IPS DF 6.9 (cell line): ENCODE measurements at regions not wholly inside any gene's neighbourhood (a gene's known extent, or its start where the extent isn't known, plus 50 kb on each side); places are given as distances from the start of the nearest gene placed in this dataset.
"Not testable (repeated sequence)": the region's sequence is repeated elsewhere in the genome, so short reads cannot be mapped to it uniquely, and the experiment has no call there.

Source experiments
- DNase-seq: peaks from one replicate; pipeline ENCODE4 v3.0.0-alpha.2; 2013; ENCODE audit warnings: low read depth, low spot score
- H3K27ac ChIP-seq: one replicate; pipeline ENCODE4 v1.5.1; 2013; ENCODE audit warnings: low read length, control low read depth
- H3K27me3 ChIP-seq: 2 replicates; pipeline ENCODE4 v1.6.1; 2013; ENCODE audit warnings: mild to moderate bottlenecking, low read length; ENCODE audit not compliant: control insufficient read depth, insufficient read depth
- H3K36me3 ChIP-seq: 2 replicates; pipeline ENCODE4 v1.6.1; 2013; ENCODE audit warnings: low read length; ENCODE audit not compliant: control insufficient read depth, insufficient read depth
- H3K4me1 ChIP-seq: 2 replicates; pipeline ENCODE4 v1.6.1; 2013; ENCODE audit warnings: low read length; ENCODE audit not compliant: control insufficient read depth, insufficient read depth
- H3K4me3 ChIP-seq: 2 replicates; pipeline ENCODE4 v1.5.1; 2013; ENCODE audit warnings: mild to moderate bottlenecking, low read length
- H3K9me3 ChIP-seq: 2 replicates; pipeline ENCODE4 v1.6.1; 2013; ENCODE audit warnings: low read length, inconsistent platforms; ENCODE audit not compliant: control insufficient read depth, insufficient read depth
- WGBS: extraction: QIAGEN DNeasy Blood & Tissue Kit; methylation state at CpG from one replicate; pipeline ENCODE4 v1.1.7; 2013; ENCODE audit warnings: mixed read lengths, missing lambda C conversion rate; ENCODE audit not compliant: insufficient read length, insufficient coverage; 5-methylcytosine and 5-hydroxymethylcytosine counted together

DNA sequence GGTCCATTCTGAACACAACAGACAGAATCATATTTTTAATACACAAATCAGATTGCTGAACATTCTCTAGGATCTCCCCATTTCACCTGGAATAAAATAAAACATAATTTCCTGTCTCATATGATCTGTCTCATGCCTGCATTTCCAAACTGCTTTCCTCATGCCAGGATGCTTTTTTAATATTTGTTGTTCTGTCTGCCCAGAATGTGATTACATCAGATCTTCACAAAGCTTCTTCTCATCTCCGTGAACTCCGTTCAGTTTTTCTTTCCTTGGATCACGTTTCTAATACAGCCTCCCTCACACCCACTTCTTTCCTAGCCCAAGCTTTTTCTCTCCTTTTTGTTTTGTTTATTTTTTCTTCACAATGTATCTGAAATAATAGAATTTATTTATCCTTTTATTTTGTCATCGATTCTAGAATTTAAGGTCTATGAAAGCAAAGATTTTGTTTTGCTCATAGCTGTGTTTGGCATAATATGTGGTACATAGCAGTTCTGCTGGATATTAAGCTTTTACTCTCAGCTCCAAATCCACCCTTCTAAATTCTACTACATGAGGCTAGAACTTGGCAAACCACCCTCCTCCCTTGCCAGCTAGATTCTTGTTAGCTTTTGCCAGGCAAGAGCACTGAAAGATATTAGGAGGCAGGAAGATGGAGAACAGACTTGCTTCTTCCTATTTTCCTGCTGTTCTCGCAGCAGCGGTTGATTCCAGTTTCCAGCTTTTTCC lies 165.5 kb upstream of the SLIT2 start:
- DNase-seq = no peak
- no peaks in the 10 kb centered on the region for H3K9me3 ChIP-seq
- H3K36me3 ChIP-seq = no peaks in the 10 kb centered on the region
- WGBS = no CpG with 5 or more reads among the region's 6 CpGs
- H3K27ac ChIP-seq = no peak overlapping the region
- no peaks in the 10 kb centered on the region for H3K4me1 ChIP-seq
- no peaks in the 10 kb centered on the region for H3K27me3 ChIP-seq
- H3K4me3 ChIP-seq = no peak overlapping the region

DNA sequence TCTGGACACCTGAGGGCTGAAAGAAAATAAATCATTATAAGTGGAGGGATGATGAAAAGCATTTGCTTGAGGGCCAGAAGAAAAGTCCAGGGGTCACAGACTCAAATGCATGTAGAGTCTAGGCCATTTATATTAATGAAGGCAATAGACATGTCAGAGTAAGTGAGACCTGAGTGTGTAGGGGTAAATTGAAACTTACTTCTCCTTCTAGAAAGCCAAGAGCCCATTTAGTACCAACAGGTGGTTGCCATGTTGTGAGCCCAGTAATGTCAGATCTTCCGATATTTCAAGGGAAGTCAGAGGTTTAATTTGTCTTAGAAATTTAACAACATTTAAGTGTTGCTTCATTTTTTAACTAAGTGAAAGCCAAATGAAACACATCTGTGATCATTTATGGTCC lies 166.1 kb upstream of the SLIT2 start:
- H3K4me3 ChIP-seq = no peak overlapping the region
- no peaks in the 10 kb centered on the region for H3K36me3 ChIP-seq
- no CpG with 5 or more reads among the region's 1 CpG for WGBS
- no peaks in the 10 kb centered on the region for H3K27me3 ChIP-seq
- H3K9me3 ChIP-seq = no peaks in the 10 kb centered on the region
- no peaks in the 10 kb centered on the region for H3K4me1 ChIP-seq
- no peak for DNase-seq
- H3K27ac ChIP-seq = no peak overlapping the region

DNA sequence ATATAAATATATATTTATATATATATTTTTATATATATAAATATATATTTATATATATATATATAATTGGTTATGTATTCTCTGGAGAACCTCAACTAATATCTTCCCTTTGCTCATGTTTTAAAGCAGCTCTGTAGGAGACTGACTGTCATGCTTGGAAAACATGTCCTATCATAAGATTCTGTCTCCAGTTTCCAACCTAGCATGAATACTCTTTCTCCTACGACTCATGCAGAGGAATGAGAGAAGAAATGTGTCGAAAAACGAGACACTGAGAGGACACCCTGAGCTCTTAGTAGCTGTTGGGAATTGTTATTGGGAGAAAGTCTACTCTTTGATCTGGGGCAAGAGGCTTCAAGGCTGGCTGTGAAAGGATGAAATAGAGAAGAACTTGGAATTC lies 166.5 kb upstream of the SLIT2 start:
- DNase-seq = no peak
- Histone ChIP-seq H3K27me3 (no peaks in the 10 kb centered on the region), H3K27ac (no peak overlapping the region), H3K36me3 (no peaks in the 10 kb centered on the region), H3K9me3 (no peaks in the 10 kb centered on the region), H3K4me1 (no peaks in the 10 kb centered on the region), H3K4me3 (no peak overlapping the region)
- WGBS = no CpG with 5 or more reads among the region's 3 CpGs

DNA sequence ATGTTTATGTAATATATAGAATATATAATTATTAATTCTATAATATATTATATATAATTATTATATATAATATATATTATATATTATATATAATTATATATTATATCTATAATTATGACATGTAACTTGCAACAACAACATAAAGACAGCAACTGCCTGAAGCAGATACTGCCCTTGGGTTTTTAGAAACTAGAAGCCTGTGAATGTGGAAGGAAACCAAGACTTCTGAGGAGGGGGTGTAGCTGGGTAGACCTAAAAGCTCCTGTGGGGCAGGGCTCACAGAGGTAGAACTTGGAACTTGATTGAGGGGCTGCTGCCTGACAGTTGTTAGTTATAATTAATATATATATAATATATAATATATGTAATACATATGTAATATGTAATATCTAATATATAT lies 167.2 kb upstream of the SLIT2 start:
- Histone ChIP-seq H3K9me3 (no peaks in the 10 kb centered on the region), H3K4me3 (no peak overlapping the region), H3K4me1 (no peaks in the 10 kb centered on the region), H3K27me3 (no peaks in the 10 kb centered on the region), H3K27ac (no peak overlapping the region), H3K36me3 (no peaks in the 10 kb centered on the region)
- DNase-seq = no peak

DNA sequence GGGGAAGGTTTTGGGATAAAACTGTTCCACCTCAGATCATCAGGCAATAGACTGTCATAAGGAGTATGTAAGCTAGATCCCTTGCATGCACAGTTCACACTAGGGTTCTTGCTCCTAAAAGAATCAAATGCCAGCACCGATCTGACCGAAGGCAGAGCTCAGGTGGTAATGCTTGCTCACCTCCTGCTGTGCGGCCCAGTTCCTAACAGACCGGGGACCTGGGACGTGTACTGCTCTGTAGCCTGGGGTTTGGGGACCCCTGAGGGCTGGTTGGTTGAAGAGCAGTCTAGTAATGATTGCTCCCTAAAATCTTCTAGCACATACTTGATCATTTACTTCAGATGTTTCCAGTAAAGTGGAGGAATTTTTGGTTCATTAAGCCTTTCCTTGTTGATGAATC lies 173.1 kb upstream of the SLIT2 start:
- H3K4me1 ChIP-seq = no peaks in the 10 kb centered on the region
- no peak overlapping the region for H3K27ac ChIP-seq
- no CpG with 5 or more reads among the region's 5 CpGs for WGBS
- DNase-seq = no peak
- H3K27me3 ChIP-seq = no peaks in the 10 kb centered on the region
- no peaks in the 10 kb centered on the region for H3K9me3 ChIP-seq
- H3K4me3 ChIP-seq = no peak overlapping the region
- no peaks in the 10 kb centered on the region for H3K36me3 ChIP-seq

DNA sequence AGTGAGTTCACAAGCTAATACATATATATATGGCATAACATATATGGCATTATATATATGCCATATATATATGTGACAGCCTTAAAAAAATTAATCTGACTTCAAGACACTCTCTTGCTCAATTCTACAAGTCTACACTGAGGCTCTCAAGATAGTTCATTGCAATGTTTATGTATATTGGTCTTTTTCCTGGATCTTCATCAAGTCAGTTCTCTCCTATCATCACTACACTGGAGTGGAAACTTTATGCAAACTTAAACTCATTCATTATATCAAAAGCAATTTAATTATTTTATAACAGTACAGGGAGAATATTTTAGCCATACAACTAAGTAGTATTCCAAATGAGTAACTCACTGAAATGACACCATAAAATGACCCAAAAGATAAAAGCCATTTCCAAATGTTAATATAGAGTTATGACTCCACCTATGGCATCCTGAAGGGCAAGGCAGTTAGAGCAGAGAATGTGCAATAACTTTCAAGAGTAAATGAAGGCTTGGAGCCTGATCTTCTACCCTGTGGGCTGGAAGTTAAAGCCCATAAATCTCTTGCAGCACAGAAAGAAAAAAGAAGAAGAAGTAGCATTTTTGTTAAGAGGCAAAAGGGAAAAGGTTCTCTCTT lies 176.3 kb upstream of the SLIT2 start:
- Histone ChIP-seq H3K27me3 (no peaks in the 10 kb centered on the region), H3K36me3 (no peaks in the 10 kb centered on the region), H3K4me1 (no peaks in the 10 kb centered on the region), H3K27ac (no peak overlapping the region), H3K9me3 (no peaks in the 10 kb centered on the region), H3K4me3 (no peak overlapping the region)
- DNase-seq = no peak

DNA sequence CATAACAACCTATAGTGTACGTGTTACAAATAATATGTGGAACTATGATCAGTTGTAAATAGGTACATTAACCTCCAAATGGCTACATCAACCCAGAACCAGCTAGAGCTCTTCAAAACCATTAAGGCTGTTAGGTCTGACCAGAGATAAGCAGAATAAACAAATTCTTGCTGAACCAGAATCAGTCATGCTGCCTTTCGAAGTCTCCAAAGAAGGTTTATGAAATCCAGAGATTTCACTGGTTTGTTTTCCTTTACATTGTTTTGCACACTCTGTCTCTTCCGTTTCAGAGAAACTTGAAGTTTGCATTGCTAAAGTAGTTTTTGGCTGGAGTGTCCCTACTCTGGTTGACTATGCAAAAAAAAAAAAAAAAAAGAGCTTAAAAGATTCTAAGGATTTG lies 177.3 kb upstream of the SLIT2 start:
- Histone ChIP-seq H3K9me3 (no peaks in the 10 kb centered on the region), H3K27ac (no peak overlapping the region), H3K4me3 (no peak overlapping the region), H3K27me3 (no peaks in the 10 kb centered on the region), H3K36me3 (no peaks in the 10 kb centered on the region), H3K4me1 (no peaks in the 10 kb centered on the region)
- no CpG with 5 or more reads among the region's 3 CpGs for WGBS
- no peak for DNase-seq

DNA sequence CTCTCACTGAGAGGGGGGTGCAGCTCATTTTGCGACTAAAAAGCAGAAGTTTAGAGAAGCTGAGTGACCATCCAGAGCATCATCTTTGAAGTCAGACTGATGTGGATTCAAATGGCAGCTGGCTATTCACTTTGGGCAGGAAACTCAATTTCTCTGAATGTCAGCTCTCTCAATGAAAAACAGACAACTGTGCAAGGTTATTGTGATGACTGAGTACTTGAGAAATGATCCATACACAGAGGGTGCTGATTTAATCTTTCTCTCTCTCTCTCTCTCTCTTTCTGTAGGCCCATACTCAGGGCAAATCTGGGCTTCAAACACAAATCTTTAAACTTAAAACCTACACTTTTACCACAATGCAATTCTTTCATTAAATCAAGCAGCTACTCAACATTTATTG lies 185.8 kb upstream of the SLIT2 start:
- WGBS = no CpG with 5 or more reads among the region's 1 CpG
- H3K4me1 ChIP-seq = no peaks in the 10 kb centered on the region
- H3K36me3 ChIP-seq = no peaks in the 10 kb centered on the region
- no peak overlapping the region for H3K27ac ChIP-seq
- DNase-seq = no peak
- no peaks in the 10 kb centered on the region for H3K9me3 ChIP-seq
- no peaks in the 10 kb centered on the region for H3K27me3 ChIP-seq
- H3K4me3 ChIP-seq = no peak overlapping the region

DNA sequence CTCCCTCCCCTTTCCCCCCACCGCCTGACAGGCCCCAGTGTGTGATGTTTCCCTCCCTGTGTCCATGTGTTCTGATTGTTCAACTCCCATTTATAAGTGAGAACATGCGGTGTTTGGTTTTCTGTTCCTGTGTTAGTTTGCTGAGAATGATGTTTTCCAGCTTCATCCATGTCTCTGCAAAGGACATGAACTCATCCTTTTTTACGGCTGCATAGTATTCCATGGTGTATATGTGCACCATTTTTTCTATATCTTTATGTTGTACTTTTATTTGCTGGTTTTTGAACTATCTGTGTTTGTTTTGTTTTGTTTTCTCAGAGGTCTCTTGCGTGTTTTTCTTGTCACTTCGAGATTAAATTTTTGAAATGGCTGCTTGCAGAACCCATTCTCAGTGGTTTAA lies 188.8 kb upstream of the SLIT2 start:
- H3K36me3 ChIP-seq, DNase-seq, H3K9me3 ChIP-seq, H3K27me3 ChIP-seq, H3K4me1 ChIP-seq, H3K27ac ChIP-seq, H3K4me3 ChIP-seq: not testable (repeated sequence)
- WGBS = no CpG with 5 or more reads among the region's 5 CpGs

DNA sequence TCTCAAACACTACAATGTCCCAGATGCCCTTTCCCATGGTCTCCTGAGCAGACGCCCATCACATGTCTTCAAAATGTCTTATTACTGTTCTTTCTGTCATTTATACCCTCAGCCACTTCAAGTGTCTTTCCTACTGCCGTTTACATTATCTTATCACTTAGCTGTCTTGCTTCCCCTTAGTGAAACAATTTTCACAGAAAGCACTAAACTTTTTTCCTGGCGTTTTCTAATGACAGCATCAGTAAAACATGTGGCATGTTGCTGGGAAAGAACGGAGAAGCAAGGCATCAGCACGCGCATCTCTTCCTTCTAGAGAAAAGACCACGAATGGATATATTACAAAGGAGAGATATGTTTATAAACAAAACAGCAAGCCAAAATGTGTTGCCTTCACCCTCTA lies 189.7 kb upstream of the SLIT2 start:
- H3K9me3 ChIP-seq = no peaks in the 10 kb centered on the region
- no CpG with 5 or more reads among the region's 7 CpGs for WGBS
- no peak overlapping the region for H3K4me3 ChIP-seq
- DNase-seq = no peak
- H3K27ac ChIP-seq = no peak overlapping the region
- no peaks in the 10 kb centered on the region for H3K4me1 ChIP-seq
- H3K27me3 ChIP-seq = no peaks in the 10 kb centered on the region
- H3K36me3 ChIP-seq = no peaks in the 10 kb centered on the region

DNA sequence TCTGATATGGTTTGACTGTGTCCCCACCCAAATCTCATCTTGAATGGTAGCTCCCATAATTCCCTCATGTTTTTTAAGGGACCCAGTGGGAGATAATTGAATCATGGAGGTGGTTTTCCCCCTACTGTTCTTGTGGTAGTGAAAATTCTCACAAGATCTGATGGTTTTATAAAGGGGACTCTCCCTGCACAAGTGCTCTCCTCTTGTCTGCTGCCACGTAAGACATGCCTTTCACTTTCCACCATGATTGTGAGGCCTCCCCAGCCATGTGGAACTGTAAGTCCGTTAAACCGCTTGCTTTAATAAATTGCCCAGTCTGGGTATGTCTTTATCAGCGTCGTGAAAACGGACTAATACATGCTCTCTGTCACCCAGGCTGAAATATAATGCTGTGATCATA lies 200.9 kb upstream of the SLIT2 start:
- Histone ChIP-seq H3K36me3 (no peaks in the 10 kb centered on the region), H3K4me3 (no peak overlapping the region), H3K27ac (no peak overlapping the region), H3K27me3 (no peaks in the 10 kb centered on the region), H3K4me1 (no peaks in the 10 kb centered on the region), H3K9me3 (no peaks in the 10 kb centered on the region)
- no CpG with 5 or more reads among the region's 6 CpGs for WGBS
- DNase-seq = no peak
